GM12864 (cell line): ENCODE measurements at regions not wholly inside any gene's neighbourhood (a gene's known extent, or its start where the extent isn't known, plus 50 kb on each side); places are given as distances from the start of the nearest gene placed in this dataset.
A peak's percentile ranks its signal among the peaks of the same experiment; 100 is the strongest.

ENCODE experiments used
- DNase-seq: peaks from one replicate; pipeline ENCODE4 v3.0.0-alpha.2; 2011; ENCODE audit warnings: low read depth
- H3K4me3 ChIP-seq: 2 replicates; pipeline ENCODE4 v1.5.1; 2011; ENCODE audit warnings: mild to moderate bottlenecking, low read depth, low read length, control low read depth
- CTCF ChIP-seq: IDR thresholded peaks from 2 replicates; pipeline ENCODE4 v1.5.1; 2011; ENCODE audit warnings: low read depth, mild to moderate bottlenecking, moderate library complexity, low read length, control low read depth, inconsistent platforms; ENCODE audit errors: missing control alignments

GRCh38 chr9:82127465-82127864 lies 138.9 kb downstream of the SPATA31D1 start:
- no peak overlapping the region for H3K4me3 ChIP-seq
- peak; percentile 2 for DNase-seq
- no peak for TF ChIP-seq CTCF

DNA sequence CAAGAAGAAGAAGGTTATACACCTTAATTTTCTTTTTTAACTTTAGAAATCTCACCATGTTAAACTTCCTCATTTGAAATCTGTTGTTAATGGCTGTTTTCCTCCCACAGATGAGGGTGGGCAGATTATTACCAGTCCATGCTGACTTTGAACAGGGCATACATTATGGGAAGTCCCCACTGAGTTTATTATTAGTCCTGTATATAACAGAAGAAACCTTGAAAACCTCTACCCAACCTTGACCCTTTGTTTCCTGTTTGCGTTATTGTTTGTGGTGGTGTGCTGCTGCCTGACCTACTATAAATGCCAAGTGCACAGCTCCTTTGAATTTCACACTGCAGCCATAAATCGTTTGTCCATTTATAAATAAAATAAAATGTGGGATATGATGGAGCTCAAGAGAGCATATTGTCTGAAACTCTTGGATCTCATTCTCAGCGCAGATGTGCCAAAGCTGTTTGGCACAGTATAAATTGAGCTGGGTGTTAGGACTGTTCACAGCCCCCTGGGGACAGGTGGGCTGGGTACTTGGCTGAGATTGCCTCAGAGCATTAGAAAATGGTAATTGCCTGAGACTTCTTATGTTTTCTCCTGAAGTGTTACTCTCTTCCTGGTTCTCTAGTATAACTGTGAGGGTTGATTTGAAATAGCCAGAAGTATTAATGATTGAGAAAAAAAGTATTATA lies 139.6 kb downstream of the SPATA31D1 start:
- no peak for TF ChIP-seq CTCF
- H3K4me3 ChIP-seq: no peak overlapping the region
- DNase-seq: peak; percentile 13

- no peak for DNase-seq
- TF ChIP-seq CTCF: no peak
- no peak overlapping the region for H3K4me3 ChIP-seq
These were observed 141.1 kb downstream of the SPATA31D1 start for GRCh38 chr9:82129708-82130107.

DNA sequence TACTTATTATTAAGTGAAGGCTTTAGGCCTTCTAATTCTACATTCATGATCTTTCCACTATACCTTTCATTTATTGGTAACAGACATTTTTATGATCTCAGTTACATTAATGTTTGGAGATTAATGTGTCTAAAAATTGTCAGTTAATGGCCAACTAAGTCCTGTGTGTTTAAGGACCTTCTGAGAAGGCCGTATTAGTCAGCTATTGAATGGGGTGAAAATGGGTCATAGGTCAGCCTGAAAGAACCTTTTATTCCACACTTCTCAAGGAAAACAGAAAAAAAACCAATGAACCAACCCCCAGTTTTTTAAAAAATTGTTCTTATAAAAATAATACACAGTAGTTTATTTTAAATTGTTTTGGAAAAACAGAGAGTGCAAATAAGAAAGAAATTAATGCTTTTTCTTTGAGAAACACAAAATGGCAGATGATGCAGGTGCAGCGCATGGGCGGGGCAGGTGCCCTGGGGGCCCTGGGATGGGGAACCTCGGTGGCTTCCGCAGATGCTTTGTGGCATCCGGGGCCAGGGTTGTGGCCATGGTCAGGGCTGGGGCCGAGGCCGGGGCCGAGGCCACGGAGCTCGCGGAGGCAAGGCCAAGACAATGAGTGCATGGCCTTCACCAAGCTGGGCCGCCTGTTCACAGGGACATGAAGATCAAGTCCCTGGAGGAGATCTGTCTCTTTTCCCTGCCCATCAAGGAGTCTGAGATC lies 141.9 kb downstream of the SPATA31D1 start:
- no peak for DNase-seq
- TF ChIP-seq CTCF: no peak
- no peak overlapping the region for H3K4me3 ChIP-seq

DNA sequence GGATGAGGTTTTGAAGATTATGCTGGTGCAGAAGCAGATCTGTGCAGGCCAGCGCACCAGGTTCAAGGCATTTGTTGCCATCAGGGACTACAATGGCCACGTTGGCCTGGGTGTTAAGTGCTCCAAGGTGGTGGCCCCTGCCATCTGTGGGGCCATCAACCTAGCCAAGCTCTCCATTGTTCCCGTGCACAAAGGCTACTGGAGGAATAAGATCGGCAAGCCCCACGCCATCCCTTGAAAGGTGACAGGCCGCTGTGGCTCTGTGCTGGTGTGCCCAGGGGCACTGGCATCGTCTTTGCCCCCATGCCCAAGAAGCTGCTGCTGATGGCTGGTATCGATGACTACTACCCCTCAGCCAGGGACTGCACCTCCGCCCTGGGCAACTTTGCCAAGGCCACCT lies 142.5 kb downstream of the SPATA31D1 start:
- no peak for DNase-seq
- no peak for TF ChIP-seq CTCF
- no peak overlapping the region for H3K4me3 ChIP-seq

DNA sequence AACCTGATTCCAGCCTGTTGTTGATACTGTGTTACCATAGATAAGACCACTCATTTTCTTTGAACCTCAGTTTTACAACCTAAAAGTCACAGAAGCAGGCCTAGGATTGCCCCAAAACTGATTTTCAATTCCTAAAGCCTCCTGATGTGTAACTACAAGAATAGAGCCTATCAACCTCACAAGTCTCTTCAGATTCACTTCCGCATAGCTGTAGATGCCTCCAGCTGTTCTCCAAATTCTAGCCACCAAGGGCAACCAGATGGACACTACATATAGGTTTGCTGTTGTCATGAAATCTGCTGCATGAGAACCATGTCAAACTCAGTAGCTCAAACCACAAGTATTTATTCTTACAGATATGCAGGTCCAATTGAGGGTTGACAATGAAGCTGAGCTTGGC lies 143.5 kb downstream of the SPATA31D1 start:
- no peak for DNase-seq
- TF ChIP-seq CTCF: no peak
- H3K4me3 ChIP-seq: no peak overlapping the region

DNA sequence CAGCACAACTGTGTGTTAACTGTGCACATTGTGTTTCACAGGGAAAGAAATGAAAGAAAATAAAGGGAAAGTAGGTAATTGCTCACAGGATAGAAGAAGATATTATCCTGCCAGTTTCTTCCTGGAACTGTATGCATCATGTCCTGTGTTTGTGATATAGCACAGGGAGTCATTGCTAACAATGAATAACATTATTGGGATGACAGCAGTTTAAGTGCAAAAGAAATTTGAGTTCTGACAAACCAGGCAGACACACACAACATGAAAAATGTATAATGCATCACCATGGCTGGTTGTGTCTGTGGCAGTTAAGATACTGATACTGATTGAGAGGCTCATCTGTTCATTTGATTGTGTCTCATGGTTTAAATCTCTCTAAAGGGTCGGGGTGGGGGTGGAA lies 145.4 kb downstream of the SPATA31D1 start:
- DNase-seq: no peak
- no peak overlapping the region for H3K4me3 ChIP-seq
- no peak for TF ChIP-seq CTCF
